ENCODE measurements at regions not wholly inside any gene's neighbourhood (a gene's known extent, or its start where the extent isn't known, plus 50 kb on each side); places are given as distances from the start of the nearest gene placed in this dataset.

GRCh38 chr10:10613656-10614244 is 403.9 kb upstream of the CELF2 start:
- WGBS, 3 donors, result 51 to 68% (median 59%) methylated on average over 3 of the region's 3 CpGs
- no peak overlapping the region for H3K27ac ChIP-seq (ENCODE audit: low read depth, low read length)

- 76 to 85% (median 77%) methylated on average over 2 of the region's 2 CpGs for WGBS, 3 donors
Measured at GRCh38 chr10:10617686-10618085, 400.0 kb upstream of the CELF2 start.

GRCh38 chr10:10618139-10618538 is 399.5 kb upstream of the CELF2 start:
- no peak overlapping the region for H3K27ac ChIP-seq (ENCODE audit: low read depth, low read length)
- WGBS, 3 donors, result 79 to 93% (median 87%) methylated on average over 1 of the region's 1 CpG

More at GRCh38 chr10:10617686-10618085, 400.0 kb upstream of the CELF2 start:
- H3K27ac ChIP-seq (ENCODE audit: low read depth, low read length), result no peak overlapping the region

GRCh38 chr10:10623958-10624566 is 393.6 kb upstream of the CELF2 start:
- WGBS, 3 donors, result 63 to 71% (median 65%) methylated on average over 6 of the region's 6 CpGs
- H3K27ac ChIP-seq (ENCODE audit: low read depth, low read length), result no peak overlapping the region

GRCh38 chr10:10624567-10624962 is 393.1 kb upstream of the CELF2 start:
- WGBS, 3 donors, result 69 to 83% (median 76%) methylated on average over 8 of the region's 8 CpGs
- no peak overlapping the region for H3K27ac ChIP-seq (ENCODE audit: low read depth, low read length)

GRCh38 chr10:10625491-10625890 is 392.2 kb upstream of the CELF2 start:
- 75 to 85% (median 79%) methylated on average over 6 of the region's 6 CpGs for WGBS, 3 donors

GRCh38 chr10:10626734-10627133 is 390.9 kb upstream of the CELF2 start:
- 76 to 88% (median 77%) methylated on average over 9 of the region's 9 CpGs for WGBS, 3 donors
- no peak overlapping the region for H3K27ac ChIP-seq (ENCODE audit: low read depth, low read length)

More at GRCh38 chr10:10625491-10625890, 392.2 kb upstream of the CELF2 start:
- H3K27ac ChIP-seq (ENCODE audit: low read depth, low read length), result no peak overlapping the region

GRCh38 chr10:10627414-10627813 is 390.3 kb upstream of the CELF2 start:
- WGBS, 3 donors, result 86 to 96% (median 88%) methylated on average over 1 of the region's 1 CpG

GRCh38 chr10:10629512-10629911 is 388.2 kb upstream of the CELF2 start:
- WGBS, 3 donors, result 52 to 61% (median 54%) methylated on average over 3 of the region's 3 CpGs
- no peak overlapping the region for H3K27ac ChIP-seq (ENCODE audit: low read depth, low read length)

More at GRCh38 chr10:10627414-10627813, 390.3 kb upstream of the CELF2 start:
- no peak overlapping the region for H3K27ac ChIP-seq (ENCODE audit: low read depth, low read length)

GRCh38 chr10:10630281-10630680 is 387.4 kb upstream of the CELF2 start:
- WGBS, 3 donors, result 44 to 65% (median 62%) methylated on average over 3 of the region's 3 CpGs
- H3K27ac ChIP-seq (ENCODE audit: low read depth, low read length), result no peak overlapping the region

GRCh38 chr10:10630782-10631181 is 386.9 kb upstream of the CELF2 start:
- 81 to 86% (median 82%) methylated on average over 4 of the region's 4 CpGs for WGBS, 3 donors
- H3K27ac ChIP-seq (ENCODE audit: low read depth, low read length), result no peak overlapping the region

- 40 to 57% (median 52%) methylated on average over 1 of the region's 1 CpG for WGBS, 3 donors
- no peak overlapping the region for H3K27ac ChIP-seq (ENCODE audit: low read depth, low read length)
Measured at GRCh38 chr10:10642189-10642588, 375.5 kb upstream of the CELF2 start.

- WGBS, 3 donors, result 17 to 43% (median 25%) methylated on average over 2 of the region's 2 CpGs
- H3K27ac ChIP-seq (ENCODE audit: low read depth, low read length), result no peak overlapping the region
Measured at GRCh38 chr10:10642751-10643150, 374.9 kb upstream of the CELF2 start.

- H3K27ac ChIP-seq (ENCODE audit: low read depth, low read length), result no peak overlapping the region
- WGBS, 3 donors, result 58 to 61% (median 59%) methylated on average over 5 of the region's 5 CpGs
Measured at GRCh38 chr10:10644008-10644646, 373.5 kb upstream of the CELF2 start.

GRCh38 chr10:10644676-10645385 is 372.8 kb upstream of the CELF2 start:
- WGBS, 3 donors, result 59 to 76% (median 71%) methylated on average over 9 of the region's 9 CpGs
- no peak overlapping the region for H3K27ac ChIP-seq (ENCODE audit: low read depth, low read length)

GRCh38 chr10:10647331-10647730 is 370.3 kb upstream of the CELF2 start:
- WGBS, 3 donors, result 64 to 86% (median 78%) methylated on average over 7 of the region's 7 CpGs

GRCh38 chr10:10657139-10657760 is 360.4 kb upstream of the CELF2 start:
- WGBS, 3 donors, result 80 to 90% (median 81%) methylated on average over 6 of the region's 6 CpGs
- no peak overlapping the region for H3K27ac ChIP-seq (ENCODE audit: low read depth, low read length)

More at GRCh38 chr10:10647331-10647730, 370.3 kb upstream of the CELF2 start:
- H3K27ac ChIP-seq (ENCODE audit: low read depth, low read length), result no peak overlapping the region

GRCh38 chr10:10658172-10658785 is 359.4 kb upstream of the CELF2 start:
- no peak overlapping the region for H3K27ac ChIP-seq (ENCODE audit: low read depth, low read length)

All from adipose tissue (tissue), 3 donors.